ENCODE measurements at regions not wholly inside any gene's neighbourhood (a gene's known extent, or its start where the extent isn't known, plus 50 kb on each side); places are given as distances from the start of the nearest gene placed in this dataset.
"Not testable (repeated sequence)": the region's sequence is repeated elsewhere in the genome, so short reads cannot be mapped to it uniquely, and the experiment has no call there.

DNA sequence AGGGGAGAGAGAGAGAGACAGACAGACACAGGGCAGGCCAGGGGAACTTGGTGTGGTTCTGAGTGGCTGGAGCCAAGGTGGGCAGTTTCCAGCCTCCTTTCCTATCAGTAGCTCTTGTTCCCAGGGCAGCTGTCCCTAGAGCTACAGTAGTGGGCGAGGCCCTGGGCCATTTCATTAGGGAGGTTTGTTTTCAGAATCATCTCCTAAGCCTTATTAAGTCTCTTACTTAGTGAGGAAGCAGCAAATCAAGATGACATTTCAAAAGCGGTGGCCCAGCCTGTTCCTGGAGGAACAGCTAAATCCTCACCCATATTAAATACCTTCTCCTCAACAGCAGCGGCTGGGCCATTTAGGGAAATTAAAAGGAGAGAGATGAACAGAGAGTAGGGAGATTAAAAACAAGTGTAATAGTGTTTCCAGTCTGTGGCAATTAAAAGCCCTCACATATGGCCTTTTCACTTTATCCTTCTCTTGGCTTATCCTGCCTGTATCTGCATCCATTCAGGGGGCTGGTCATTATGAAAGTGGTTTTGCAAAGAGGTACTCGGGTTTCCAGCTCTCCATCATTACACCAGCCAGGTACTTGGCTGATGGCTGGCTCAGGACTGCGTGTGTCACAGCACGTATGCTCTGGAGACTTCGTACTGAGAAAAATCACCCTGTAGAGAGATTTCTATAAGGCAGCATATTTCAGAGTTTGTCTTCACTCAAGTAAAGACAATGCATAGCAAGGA is 91.9 kb upstream of the PRR23C start:
- no peaks in the 10 kb centered on the region for H3K36me3 ChIP-seq
- 73 to 75% methylated on average over 7 of the region's 7 CpGs for WGBS, 2 donors
- intact Hi-C loops (cut with DNase I) = no loop called here
- H3K27ac ChIP-seq = no peak overlapping the region
- no peaks in the 10 kb centered on the region for H3K9me3 ChIP-seq
- H3K27me3 ChIP-seq = no peaks in the 10 kb centered on the region
- DNase-seq = no peak
- no peak overlapping the region for H3K4me3 ChIP-seq
- H3K4me1 ChIP-seq = no peaks in the 10 kb centered on the region
- TF ChIP-seq, protein P1, sequence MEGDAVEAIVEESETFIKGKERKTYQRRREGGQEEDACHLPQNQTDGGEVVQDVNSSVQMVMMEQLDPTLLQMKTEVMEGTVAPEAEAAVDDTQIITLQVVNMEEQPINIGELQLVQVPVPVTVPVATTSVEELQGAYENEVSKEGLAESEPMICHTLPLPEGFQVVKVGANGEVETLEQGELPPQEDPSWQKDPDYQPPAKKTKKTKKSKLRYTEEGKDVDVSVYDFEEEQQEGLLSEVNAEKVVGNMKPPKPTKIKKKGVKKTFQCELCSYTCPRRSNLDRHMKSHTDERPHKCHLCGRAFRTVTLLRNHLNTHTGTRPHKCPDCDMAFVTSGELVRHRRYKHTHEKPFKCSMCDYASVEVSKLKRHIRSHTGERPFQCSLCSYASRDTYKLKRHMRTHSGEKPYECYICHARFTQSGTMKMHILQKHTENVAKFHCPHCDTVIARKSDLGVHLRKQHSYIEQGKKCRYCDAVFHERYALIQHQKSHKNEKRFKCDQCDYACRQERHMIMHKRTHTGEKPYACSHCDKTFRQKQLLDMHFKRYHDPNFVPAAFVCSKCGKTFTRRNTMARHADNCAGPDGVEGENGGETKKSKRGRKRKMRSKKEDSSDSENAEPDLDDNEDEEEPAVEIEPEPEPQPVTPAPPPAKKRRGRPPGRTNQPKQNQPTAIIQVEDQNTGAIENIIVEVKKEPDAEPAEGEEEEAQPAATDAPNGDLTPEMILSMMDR (IDR thresholded peaks at IDR 0.05) = no peak
- no peak for TF ChIP-seq POLR2A (IDR thresholded peaks at IDR 0.05)

DNA sequence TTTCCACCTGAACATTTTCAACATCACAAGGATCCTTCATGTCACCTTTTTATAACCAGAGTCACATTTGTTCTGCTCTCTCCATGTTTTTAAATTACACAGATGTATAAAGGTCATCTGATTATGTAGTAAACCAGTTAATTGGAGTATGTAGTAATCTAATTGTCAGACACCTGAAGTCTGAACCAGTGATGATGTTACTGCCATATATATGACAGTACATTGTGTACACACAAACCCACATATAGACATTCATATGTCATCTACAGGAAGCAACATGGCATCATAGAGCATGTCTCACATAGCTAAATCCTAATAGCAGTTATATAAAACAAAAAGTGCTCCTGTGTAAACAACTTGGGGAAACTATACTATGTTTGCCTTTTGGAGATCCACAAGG is 95.9 kb upstream of the PRR23C start:
- intact Hi-C loops (cut with DNase I) = no loop called here
- TF ChIP-seq, protein P1 (IDR thresholded peaks at IDR 0.05) = no peak
- no peak for TF ChIP-seq POLR2A (IDR thresholded peaks at IDR 0.05)
- no peaks in the 10 kb centered on the region for H3K9me3 ChIP-seq
- H3K27ac ChIP-seq = no peak overlapping the region
- no peak for DNase-seq
- H3K27me3 ChIP-seq = no peaks in the 10 kb centered on the region
- no peaks in the 10 kb centered on the region for H3K4me1 ChIP-seq
- H3K4me3 ChIP-seq = no peak overlapping the region
- H3K36me3 ChIP-seq = no peaks in the 10 kb centered on the region

DNA sequence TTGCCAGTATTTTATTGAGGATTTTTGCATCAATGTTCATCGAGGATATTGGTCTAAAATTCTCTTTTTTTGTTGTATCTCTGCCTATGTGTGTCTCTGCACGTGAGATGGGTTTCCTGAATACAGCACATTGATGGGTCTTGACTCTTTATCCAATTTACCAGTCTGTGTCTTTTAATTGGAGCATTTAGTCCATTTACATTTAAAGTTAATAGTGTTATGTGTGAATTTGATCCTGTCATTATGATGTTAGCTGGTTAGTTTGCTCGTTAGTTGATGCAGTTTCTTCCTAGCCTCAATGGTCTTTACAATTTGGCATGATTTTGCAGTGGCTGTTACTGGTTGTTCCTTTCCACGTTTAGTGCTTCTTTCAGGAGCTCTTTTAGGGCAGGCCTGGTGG is 101.3 kb upstream of the PRR23C start:
- intact Hi-C loops (cut with DNase I); H3K36me3 ChIP-seq; H3K27ac ChIP-seq; H3K27me3 ChIP-seq; H3K4me1 ChIP-seq; H3K9me3 ChIP-seq; DNase-seq; H3K4me3 ChIP-seq: not testable (repeated sequence)
- 50 to 64% methylated on average over 4 of the region's 4 CpGs for WGBS, 2 donors

DNA sequence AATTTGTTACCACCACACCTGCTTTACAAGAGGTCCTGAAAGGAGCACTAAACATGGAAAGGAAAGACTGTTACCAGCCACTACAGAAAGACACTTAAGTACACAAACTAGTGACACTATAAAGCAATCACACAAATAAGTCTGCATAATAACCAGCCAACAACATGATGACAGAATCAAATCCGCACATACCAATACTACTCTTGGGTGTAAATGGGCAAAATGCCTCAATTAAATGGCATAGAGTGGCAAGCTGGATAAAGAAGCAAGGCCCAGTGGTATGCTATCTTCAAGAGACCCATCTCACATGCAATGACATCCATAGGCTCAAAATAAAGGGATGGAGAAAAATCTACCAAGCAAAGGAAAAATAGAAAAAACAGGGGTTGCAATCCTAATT is 106.8 kb upstream of the PRR23C start:
- H3K36me3 ChIP-seq = no peaks in the 10 kb centered on the region
- H3K4me1 ChIP-seq = no peaks in the 10 kb centered on the region
- TF ChIP-seq, protein P1 (IDR thresholded peaks at IDR 0.05) = no peak
- no peak for TF ChIP-seq POLR2A (IDR thresholded peaks at IDR 0.05)
- WGBS, 2 donors = 94 to 100% methylated on average over 1 of the region's 1 CpG
- H3K27me3 ChIP-seq = no peaks in the 10 kb centered on the region
- no peaks in the 10 kb centered on the region for H3K9me3 ChIP-seq
- DNase-seq = no peak
- H3K27ac ChIP-seq = no peak overlapping the region
- H3K4me3 ChIP-seq = no peak overlapping the region
- intact Hi-C loops (cut with DNase I) = no loop called here

DNA sequence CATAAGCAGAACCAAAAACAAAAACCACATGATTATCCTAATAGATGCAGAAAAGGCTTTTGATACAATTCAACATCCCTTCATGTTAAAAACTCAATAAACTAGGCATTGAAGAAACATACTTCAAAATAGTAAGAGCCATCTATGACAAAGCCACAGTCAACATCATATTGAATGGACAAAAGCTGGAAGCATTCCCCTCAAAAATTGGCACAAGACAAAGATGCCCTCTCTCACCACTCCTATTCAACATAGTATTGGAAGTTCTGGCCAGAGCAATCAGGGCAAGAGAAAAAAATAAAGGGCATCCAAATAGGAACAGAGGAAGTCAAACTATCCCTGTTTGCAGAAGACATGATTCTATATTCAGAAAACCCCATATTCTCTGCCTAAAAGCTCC is 108.7 kb upstream of the PRR23C start:
- H3K4me3 ChIP-seq; H3K9me3 ChIP-seq; H3K27ac ChIP-seq; H3K4me1 ChIP-seq; H3K36me3 ChIP-seq; DNase-seq; intact Hi-C loops (cut with DNase I); H3K27me3 ChIP-seq: not testable (repeated sequence)

DNA sequence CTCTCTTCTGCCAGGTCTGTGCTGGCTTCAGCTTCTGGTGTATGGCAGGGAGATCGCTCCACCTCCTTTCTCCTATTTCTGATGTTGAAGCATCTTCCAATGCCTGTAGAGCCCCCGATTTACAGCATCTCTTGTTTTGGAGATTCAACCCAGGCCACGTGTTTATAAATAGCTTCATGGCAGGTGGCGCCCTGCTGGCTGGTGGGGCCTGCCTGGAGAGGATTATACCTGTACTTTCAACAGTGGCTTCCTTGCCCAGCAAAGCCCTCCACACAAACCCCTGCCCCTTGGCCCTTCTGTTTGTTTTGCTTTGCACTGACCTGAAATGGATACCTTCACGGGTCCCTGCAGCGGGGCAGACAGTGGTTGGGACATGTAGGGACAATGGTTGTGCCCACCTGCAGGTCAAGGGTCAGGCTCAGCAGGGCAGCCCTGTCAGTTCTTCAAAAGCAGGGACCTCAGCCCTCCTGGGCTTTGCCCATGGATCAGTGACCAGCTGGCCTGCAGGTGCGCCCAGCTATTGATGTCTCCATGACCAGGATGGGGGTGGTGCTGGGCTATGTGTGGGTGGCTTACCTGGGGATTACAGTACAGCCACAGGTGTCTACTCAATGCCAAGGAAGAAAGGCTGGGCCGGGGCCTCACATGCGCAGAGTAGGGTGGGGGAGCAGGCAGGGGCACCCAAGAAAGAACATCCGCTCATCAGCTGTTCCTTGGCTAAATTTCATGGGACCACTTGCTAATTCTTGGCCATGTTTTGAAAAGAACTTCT is 112.7 kb upstream of the PRR23C start:
- H3K36me3 ChIP-seq = no peaks in the 10 kb centered on the region
- 69 to 81% methylated on average over 7 to 9 of the region's 10 CpGs for WGBS, 2 donors
- H3K27ac ChIP-seq = no peak overlapping the region
- no peaks in the 10 kb centered on the region for H3K4me1 ChIP-seq
- DNase-seq = no peak
- H3K9me3 ChIP-seq = no peaks in the 10 kb centered on the region
- TF ChIP-seq, protein P1 (IDR thresholded peaks at IDR 0.05) = no peak
- TF ChIP-seq POLR2A (IDR thresholded peaks at IDR 0.05) = no peak
- H3K4me3 ChIP-seq = no peak overlapping the region
- intact Hi-C loops (cut with DNase I) = no loop called here
- no peaks in the 10 kb centered on the region for H3K27me3 ChIP-seq

Data from esophagus squamous epithelium (tissue), 5 donors.